Neuron (in vitro differentiated cells): ENCODE measurements at regions not wholly inside any gene's neighbourhood (a gene's known extent, or its start where the extent isn't known, plus 50 kb on each side); places are given as distances from the start of the nearest gene placed in this dataset.

ENCODE experiments used
- H2AFZ ChIP-seq: one replicate; pipeline ENCODE4 v1.6.1; 2013; ENCODE audit warnings: low read depth, mild to moderate bottlenecking, inconsistent platforms, low read length, moderate library complexity
- H3K27me3 ChIP-seq: one replicate; pipeline ENCODE4 v1.6.1; 2013; ENCODE audit warnings: low read length; ENCODE audit not compliant: insufficient read depth
- H3K36me3 ChIP-seq: one replicate; pipeline ENCODE4 v1.6.1; 2013; ENCODE audit warnings: low read length; ENCODE audit not compliant: insufficient read depth
- H3K4me1 ChIP-seq: one replicate; pipeline ENCODE4 v1.6.1; 2013; ENCODE audit warnings: low read length; ENCODE audit not compliant: insufficient read depth
- H3K4me3 ChIP-seq: 2 replicates; pipeline ENCODE4 v1.5.1; 2013; ENCODE audit warnings: mild to moderate bottlenecking, low read length, moderate library complexity
- H3K9me3 ChIP-seq: one replicate; pipeline ENCODE4 v1.6.1; 2013; ENCODE audit warnings: low read length

DNA sequence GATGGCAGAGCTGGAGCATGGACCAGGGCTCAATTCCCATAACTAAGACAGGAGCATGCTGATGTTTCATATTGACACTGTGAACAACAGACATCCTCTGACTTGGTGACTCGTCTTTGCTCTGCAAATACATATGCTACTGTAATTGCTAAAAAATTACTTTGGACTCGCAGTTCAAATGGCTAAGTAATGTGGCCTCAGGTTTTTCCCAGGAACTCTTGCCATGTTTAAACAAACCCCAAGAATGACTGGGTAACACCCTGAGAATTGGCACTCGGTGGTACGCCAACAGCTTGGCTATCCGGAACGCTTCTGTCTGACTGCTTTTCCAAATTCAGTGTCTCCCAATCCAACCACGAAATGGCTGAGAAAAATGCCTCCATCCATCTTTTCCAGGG, 456.7 kb upstream of the THBS1 start:
- Histone ChIP-seq H3K4me3 (no peak overlapping the region), H3K36me3 (no peaks in the 10 kb centered on the region), H2AFZ (no peak overlapping the region), H3K9me3 (peaks cover 4% of the 10 kb centered on the region), H3K27me3 (no peaks in the 10 kb centered on the region), H3K4me1 (peaks cover 15% of the 10 kb centered on the region)

DNA sequence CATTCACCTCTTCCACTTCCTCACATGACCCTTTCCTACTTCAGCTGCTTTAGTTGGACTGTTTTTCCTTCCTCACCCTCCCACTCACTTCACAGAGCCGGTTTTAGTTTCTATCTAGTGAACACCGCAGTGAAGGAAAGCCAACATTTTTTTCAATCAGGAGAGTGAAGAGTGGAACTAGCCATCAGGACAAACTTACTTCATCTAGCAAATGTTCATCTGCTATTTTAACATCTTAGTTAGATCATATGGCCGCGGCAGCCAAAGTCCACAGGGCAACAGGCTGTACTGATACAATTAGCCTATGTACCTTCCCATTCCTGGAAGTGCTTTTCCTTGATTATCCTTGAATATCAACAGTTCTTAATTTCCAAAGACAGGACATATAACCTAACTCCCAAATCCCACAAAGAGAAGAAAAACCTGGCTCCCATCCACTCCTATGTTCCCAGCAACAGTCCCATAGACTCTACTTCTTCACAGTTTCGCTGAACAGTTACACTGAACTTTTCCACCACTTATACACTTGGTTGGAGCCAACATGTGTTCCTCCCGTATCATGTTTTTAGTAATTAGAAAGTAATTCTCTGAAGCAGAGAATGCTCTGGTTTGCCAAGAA, 456.2 kb upstream of the THBS1 start:
- H3K27me3 ChIP-seq: no peaks in the 10 kb centered on the region
- H3K36me3 ChIP-seq: no peaks in the 10 kb centered on the region
- H3K4me3 ChIP-seq: no peak overlapping the region
- no peak overlapping the region for H2AFZ ChIP-seq
- peaks cover 15% of the 10 kb centered on the region for H3K4me1 ChIP-seq
- peaks cover 4% of the 10 kb centered on the region for H3K9me3 ChIP-seq

DNA sequence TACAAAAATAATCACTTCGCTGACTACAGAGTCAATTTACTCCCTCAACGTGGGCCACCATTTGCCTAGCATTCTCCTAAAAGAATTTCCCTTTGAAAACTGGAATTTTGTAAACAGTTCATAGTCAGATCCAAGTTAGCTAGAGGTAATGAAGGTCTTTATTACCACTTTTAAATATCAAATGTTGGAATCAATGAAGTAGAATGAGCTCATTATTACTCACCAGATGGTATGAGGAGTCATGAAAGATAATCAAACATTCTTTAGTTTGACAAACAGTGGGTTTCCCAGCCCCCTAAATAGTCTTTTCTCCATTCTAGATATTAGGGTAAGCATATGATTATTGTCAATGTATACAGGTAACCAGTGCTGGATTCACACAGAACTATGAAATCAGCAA, 455.7 kb upstream of the THBS1 start:
- Histone ChIP-seq H3K4me3 (no peak overlapping the region), H3K4me1 (peaks cover 15% of the 10 kb centered on the region), H3K9me3 (peaks cover 4% of the 10 kb centered on the region), H3K27me3 (no peaks in the 10 kb centered on the region), H2AFZ (no peak overlapping the region), H3K36me3 (no peaks in the 10 kb centered on the region)

DNA sequence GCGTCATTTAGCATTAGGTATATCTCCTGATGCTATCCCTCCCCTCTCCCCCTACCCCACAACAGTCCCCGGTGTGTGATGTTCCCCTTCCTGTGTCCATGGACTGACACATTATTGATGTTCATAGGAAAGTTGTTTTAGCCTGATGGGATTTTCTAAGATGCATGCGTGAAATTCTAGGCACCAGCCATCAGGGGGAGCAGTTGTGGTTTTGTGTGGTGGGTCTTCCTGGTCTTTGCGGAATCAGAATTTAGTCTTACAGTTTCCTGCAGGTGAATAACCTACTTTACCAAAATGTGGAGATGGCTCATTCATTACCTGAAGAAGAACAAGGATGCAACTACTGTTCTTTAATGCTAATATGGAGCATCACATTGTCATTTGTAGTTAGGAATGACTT, 455.0 kb upstream of the THBS1 start:
- no peaks in the 10 kb centered on the region for H3K27me3 ChIP-seq
- H2AFZ ChIP-seq: no peak overlapping the region
- peaks cover 4% of the 10 kb centered on the region for H3K9me3 ChIP-seq
- H3K36me3 ChIP-seq: no peaks in the 10 kb centered on the region
- H3K4me3 ChIP-seq: no peak overlapping the region
- peaks cover 15% of the 10 kb centered on the region for H3K4me1 ChIP-seq

DNA sequence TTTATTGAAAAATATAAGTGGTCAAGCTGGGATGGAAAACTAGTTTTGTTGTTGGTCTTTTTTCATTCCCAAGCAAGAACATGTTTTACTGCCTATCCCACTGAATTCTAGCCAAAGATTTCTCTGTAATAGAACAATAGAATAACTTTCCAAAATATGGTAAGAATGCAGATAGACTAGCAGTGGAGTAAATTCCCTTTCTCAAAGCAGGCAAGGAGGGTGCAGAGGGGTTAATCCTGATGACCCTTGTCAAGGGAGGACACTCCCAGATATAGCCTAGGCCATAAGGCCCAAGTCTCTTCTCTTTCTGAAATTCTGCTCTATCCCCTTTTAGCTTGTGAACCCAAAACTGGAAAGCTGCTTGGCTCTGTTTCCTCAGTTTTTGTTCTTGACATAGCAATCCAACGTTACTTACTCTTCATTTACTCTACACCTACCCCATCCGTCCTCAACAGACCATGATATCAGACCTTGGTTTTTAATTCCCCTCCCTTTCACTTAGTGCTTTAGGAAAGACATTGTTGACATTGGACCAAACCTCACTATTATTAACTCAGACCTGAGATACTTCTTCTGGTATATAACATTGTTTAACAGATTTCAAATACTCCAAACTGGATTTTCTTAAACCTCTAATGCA, 453.6 kb upstream of the THBS1 start:
- no peak overlapping the region for H3K4me3 ChIP-seq
- no peaks in the 10 kb centered on the region for H3K27me3 ChIP-seq
- H2AFZ ChIP-seq: no peak overlapping the region
- no peaks in the 10 kb centered on the region for H3K9me3 ChIP-seq
- H3K4me1 ChIP-seq: peaks cover 15% of the 10 kb centered on the region
- no peaks in the 10 kb centered on the region for H3K36me3 ChIP-seq

DNA sequence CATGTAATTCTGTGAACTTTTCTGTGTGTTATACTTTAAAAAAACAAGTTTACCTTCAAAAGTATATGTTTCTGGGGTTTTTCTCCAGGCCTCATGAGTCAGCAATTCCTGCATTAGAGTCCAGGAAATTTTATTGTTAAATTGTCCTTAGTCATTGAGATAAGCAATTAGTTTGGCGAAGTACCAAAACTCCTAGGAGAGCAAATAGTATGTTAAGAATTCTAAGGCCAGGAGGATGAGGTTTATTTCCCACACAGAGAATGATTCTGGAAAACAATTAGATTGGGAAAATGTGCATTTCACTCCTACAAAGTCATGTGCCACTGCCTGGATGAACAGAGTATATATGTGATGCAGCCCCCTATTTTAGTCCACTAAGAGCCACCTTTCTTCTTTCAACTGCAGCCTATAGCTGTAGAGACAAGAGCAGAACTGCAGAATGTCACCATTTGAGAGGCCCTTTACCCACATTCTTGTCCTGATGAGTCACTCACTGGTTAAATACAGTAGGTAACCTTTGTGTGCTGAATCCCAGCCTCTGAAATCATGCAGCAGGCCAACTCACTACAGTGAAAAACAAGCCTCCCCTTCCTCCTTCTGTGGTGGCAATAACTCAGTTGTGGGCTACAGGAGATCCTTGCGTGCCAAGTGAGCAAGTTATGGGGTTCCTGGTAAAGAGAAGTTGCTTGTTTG, 452.8 kb upstream of the THBS1 start:
- Histone ChIP-seq H3K4me3 (no peak overlapping the region), H3K4me1 (peaks cover 15% of the 10 kb centered on the region), H3K27me3 (no peaks in the 10 kb centered on the region), H3K9me3 (no peaks in the 10 kb centered on the region), H2AFZ (no peak overlapping the region), H3K36me3 (no peaks in the 10 kb centered on the region)

DNA sequence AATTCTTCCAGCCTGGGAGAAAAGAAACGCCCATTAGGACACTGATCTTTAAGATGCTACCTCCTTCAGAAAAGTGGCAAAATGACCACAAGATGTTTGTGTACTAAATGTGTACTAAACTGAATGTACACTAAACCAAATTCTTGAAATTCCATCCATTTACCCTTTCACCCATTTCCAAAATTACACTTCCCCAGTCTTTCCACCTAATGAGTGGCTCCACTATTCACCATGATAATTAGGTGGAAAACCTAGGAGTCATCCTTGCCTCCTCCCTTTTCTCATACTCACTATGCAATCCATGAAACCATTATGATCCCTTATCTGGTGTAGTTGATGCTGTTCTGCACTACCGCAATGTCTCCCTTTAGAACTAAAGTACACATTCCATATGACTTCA, 452.1 kb upstream of the THBS1 start:
- H3K9me3 ChIP-seq: no peaks in the 10 kb centered on the region
- H3K4me1 ChIP-seq: peaks cover 15% of the 10 kb centered on the region
- H3K27me3 ChIP-seq: no peaks in the 10 kb centered on the region
- H3K36me3 ChIP-seq: no peaks in the 10 kb centered on the region
- no peak overlapping the region for H3K4me3 ChIP-seq
- no peak overlapping the region for H2AFZ ChIP-seq

DNA sequence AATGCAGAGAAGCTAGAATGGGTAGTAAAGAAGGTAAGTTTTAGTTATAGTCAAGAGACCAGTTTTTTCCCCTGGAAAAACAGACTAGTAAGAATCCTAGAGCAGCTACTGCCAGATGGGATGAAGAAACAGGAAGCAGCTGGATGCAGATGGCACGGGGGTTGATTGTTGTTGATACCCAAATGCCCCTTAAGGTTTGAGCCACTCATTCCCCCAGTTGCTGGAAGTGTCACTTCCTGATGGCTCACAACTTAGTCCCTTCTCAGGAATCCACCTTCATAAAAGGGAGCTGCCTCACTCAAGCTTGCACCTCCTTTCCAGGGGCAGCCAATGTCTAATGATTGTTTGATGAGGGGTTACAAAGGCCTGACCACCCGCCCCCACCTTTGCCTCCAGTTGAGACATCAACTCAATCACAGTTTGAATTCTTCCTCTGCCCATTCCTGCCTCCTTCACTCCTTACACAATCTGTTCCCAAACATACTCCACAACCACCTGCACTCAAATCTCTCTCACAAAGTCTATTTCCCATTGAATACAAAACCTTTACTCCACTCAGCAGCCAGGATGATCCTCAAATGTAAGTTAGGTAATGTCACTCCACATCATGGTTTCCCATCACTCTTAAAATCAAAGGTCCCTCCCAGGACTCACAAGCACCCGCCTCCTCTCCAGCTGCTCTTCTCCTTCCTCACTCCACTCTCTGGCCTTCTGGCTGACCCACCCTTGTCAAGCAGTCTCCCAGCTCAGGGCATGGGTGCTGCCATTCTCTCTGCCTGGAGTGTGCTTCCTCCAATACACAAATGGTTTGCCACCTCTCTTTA, 450.1 kb upstream of the THBS1 start:
- Histone ChIP-seq H3K9me3 (no peaks in the 10 kb centered on the region), H2AFZ (no peak overlapping the region), H3K4me3 (no peak overlapping the region), H3K36me3 (no peaks in the 10 kb centered on the region), H3K27me3 (no peaks in the 10 kb centered on the region), H3K4me1 (peaks cover 15% of the 10 kb centered on the region)

DNA sequence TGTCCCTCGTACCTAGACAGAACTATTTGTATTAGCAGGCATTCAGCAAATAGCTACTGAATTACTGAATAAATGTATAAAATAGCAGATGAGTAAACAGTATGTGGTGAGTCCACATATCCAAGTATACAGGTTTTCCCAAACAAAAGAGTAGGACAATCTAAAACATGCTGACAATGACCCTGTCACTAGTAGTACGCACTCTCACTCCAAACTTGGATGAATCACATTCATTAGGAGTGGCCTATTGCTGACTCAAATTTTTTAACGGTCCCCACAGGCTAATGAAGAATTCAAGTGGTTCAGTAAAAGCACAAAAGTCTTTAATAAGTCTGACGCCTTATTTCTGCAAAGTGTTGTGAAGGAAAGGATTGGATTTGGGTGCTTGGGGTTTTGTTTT, 449.3 kb upstream of the THBS1 start:
- H3K4me3 ChIP-seq: no peak overlapping the region

DNA sequence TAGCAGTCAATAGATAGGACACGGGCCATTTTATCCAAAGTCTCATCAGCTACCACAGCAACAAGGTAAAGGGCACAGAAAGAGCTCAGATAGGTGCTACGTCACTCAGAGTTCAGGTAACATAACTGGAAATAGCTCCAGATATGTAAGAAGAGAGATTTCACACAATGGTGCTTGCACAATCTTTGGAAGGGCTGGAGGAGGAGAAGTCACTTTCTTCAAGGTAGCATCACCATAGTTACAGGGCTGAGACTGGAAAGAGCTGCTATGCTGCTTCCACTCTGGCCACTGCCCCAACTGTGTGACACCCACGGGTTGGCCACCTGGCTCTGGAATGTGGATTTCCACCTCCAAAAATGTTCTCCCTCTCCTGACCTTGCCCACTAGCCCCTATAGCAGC, 448.8 kb upstream of the THBS1 start:
- Histone ChIP-seq H3K9me3 (no peaks in the 10 kb centered on the region), H3K27me3 (no peaks in the 10 kb centered on the region), H3K4me3 (no peak overlapping the region), H3K36me3 (no peaks in the 10 kb centered on the region), H3K4me1 (peaks cover 15% of the 10 kb centered on the region), H2AFZ (no peak overlapping the region)

More for the DNA sequence above, 449.3 kb upstream of the THBS1 start:
- Histone ChIP-seq H3K36me3 (no peaks in the 10 kb centered on the region), H3K9me3 (no peaks in the 10 kb centered on the region), H2AFZ (no peak overlapping the region), H3K4me1 (peaks cover 15% of the 10 kb centered on the region), H3K27me3 (no peaks in the 10 kb centered on the region)

DNA sequence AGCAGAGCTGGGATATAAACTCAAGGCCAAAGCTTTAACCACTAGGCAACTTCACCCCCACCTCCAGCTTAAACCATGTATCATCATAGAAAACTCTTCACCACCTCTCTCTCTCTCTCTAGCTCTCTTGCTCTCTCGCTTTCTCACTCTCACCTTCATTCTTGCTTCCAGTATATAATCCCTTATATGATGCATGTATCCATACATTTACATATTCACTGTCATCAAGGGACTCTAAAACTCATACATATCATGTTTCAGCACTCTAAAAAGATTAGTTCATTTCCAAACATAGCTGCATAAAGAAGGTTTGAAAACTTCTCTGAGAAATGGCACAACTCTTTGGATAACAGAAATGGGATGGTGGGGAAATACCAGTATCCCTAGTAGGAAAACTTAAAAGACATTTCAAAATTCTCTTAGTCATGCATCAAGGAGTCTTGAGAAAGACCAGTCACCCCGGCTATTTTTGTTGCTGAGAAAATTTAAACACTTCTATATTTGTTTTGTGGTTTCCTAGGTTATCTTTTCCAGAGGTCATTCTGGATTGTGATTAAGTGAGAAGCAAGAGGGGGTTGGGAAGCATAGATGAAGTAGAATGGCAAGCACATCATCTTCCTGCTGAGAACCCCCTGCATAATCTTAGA, 447.8 kb upstream of the THBS1 start:
- Histone ChIP-seq H3K9me3 (no peaks in the 10 kb centered on the region), H2AFZ (no peak overlapping the region), H3K36me3 (no peaks in the 10 kb centered on the region), H3K27me3 (no peaks in the 10 kb centered on the region), H3K4me3 (no peak overlapping the region), H3K4me1 (peaks cover 8% of the 10 kb centered on the region)

DNA sequence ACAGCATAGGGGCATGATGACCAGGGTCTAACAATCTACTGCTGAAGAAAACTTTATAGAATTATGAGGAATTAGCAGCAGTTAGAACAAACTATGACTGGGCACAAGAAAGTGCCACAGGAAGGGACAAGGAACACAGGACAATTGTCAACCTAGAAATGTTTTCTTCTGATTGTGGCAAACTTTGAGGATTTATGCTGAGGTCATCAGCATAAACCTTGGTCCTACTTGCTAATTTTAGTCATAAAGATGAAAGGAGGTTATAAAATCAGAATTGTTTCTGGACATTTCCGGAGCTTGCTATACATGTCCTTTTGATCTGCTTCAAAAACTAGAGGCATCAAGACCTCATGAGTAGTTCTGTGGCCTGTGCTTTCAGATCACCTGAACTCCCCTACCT, 446.6 kb upstream of the THBS1 start:
- no peaks in the 10 kb centered on the region for H3K9me3 ChIP-seq
- H2AFZ ChIP-seq: no peak overlapping the region
- H3K4me1 ChIP-seq: no peaks in the 10 kb centered on the region
- H3K27me3 ChIP-seq: no peaks in the 10 kb centered on the region
- no peak overlapping the region for H3K4me3 ChIP-seq
- no peaks in the 10 kb centered on the region for H3K36me3 ChIP-seq

DNA sequence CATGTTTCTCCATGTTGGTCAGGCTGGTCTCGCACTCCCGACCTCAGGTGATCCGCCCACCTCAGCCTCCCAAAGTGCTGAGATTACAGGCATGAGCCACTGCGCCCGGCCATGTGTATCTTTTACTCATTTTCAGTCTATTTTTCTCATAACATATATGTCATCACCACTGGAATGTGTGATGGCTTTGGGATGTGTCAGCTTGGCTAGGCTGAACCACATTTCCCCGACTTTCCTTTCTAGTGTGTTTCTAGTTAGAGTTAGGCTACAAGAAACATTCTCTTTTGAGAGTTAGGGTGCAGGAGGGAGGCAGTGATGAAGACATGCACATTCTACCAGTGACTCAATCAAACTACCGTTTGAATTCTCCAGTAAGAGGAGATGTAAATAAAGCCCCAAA, 444.9 kb upstream of the THBS1 start:
- Histone ChIP-seq H3K4me1 (peaks cover 8% of the 10 kb centered on the region), H3K4me3 (no peak overlapping the region), H3K27me3 (no peaks in the 10 kb centered on the region), H3K9me3 (no peaks in the 10 kb centered on the region), H3K36me3 (no peaks in the 10 kb centered on the region), H2AFZ (no peak overlapping the region)
